ENCODE measurements at regions not wholly inside any gene's neighbourhood (a gene's known extent, or its start where the extent isn't known, plus 50 kb on each side); places are given as distances from the start of the nearest gene placed in this dataset.

- DNase-seq (ENCODE audit: low read depth): peak; percentile 13
- H3K4me3 ChIP-seq (ENCODE audit: low read depth, low read length): no peak overlapping the region
- TF ChIP-seq POLR2A (IDR thresholded peaks at IDR 0.05; ENCODE audit: extremely low read depth, insufficient read length): no peak
- TF ChIP-seq MYC (IDR thresholded peaks at IDR 0.05; ENCODE audit: low read depth, low read length): no peak
- TF ChIP-seq, protein P1, sequence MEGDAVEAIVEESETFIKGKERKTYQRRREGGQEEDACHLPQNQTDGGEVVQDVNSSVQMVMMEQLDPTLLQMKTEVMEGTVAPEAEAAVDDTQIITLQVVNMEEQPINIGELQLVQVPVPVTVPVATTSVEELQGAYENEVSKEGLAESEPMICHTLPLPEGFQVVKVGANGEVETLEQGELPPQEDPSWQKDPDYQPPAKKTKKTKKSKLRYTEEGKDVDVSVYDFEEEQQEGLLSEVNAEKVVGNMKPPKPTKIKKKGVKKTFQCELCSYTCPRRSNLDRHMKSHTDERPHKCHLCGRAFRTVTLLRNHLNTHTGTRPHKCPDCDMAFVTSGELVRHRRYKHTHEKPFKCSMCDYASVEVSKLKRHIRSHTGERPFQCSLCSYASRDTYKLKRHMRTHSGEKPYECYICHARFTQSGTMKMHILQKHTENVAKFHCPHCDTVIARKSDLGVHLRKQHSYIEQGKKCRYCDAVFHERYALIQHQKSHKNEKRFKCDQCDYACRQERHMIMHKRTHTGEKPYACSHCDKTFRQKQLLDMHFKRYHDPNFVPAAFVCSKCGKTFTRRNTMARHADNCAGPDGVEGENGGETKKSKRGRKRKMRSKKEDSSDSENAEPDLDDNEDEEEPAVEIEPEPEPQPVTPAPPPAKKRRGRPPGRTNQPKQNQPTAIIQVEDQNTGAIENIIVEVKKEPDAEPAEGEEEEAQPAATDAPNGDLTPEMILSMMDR (IDR thresholded peaks at IDR 0.05; ENCODE audit: low read depth, low read length): no peak
- TF ChIP-seq, protein P2, sequence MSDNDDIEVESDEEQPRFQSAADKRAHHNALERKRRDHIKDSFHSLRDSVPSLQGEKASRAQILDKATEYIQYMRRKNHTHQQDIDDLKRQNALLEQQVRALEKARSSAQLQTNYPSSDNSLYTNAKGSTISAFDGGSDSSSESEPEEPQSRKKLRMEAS (IDR thresholded peaks at IDR 0.05; ENCODE audit: low read depth, low read length): no peak
Observed at GRCh38 chr2:144133936-144134665, 385.8 kb downstream of the ZEB2 start.

DNA sequence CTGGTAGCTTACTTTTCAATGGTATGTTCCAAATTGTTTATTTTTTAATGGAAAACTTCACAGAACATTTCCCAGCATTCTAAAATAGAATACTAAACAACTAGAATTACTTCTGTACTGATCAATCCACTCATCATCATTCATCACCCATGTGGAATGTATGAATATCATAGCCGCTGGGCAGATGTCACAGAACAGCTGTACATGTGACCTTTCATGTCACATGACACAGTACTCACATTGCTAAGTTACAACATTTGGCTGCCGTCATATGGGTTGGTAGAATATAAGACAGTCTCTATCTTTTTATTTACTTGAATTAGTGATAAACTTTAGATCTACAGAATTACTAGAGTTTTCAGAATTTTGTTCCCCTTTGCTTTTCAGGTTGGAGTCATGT lies 387.6 kb downstream of the ZEB2 start:
- TF ChIP-seq POLR2A (IDR thresholded peaks at IDR 0.05; ENCODE audit: extremely low read depth, insufficient read length) (no peak), MYC (IDR thresholded peaks at IDR 0.05; ENCODE audit: low read depth, low read length) (no peak)
- TF ChIP-seq, protein P1 (IDR thresholded peaks at IDR 0.05; ENCODE audit: low read depth, low read length): no peak
- TF ChIP-seq, protein P2 (IDR thresholded peaks at IDR 0.05; ENCODE audit: low read depth, low read length): no peak
- no peak overlapping the region for H3K4me3 ChIP-seq (ENCODE audit: low read depth, low read length)
- no peak for DNase-seq (ENCODE audit: low read depth)

DNA sequence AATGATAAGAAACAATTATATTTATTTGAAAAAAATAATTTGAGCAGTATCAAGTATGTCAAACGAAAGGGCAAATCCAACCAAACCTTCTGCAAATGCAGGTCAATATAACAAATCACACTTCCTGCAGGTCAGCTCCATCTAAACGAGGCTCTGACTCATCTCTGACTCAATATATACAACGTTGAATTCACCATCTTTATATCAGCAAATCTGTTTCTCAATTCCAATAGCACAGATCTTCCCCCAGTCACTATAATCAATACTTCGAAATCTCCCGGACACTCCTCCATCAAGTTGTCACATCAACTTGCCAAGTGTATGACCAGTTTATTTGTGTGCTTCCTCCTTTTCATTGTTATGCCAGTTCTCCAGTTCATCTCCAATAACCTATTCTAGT lies 388.9 kb downstream of the ZEB2 start:
- TF ChIP-seq POLR2A (IDR thresholded peaks at IDR 0.05; ENCODE audit: extremely low read depth, insufficient read length) (no peak), MYC (IDR thresholded peaks at IDR 0.05; ENCODE audit: low read depth, low read length) (no peak)
- TF ChIP-seq, protein P1 (IDR thresholded peaks at IDR 0.05; ENCODE audit: low read depth, low read length): no peak
- TF ChIP-seq, protein P2 (IDR thresholded peaks at IDR 0.05; ENCODE audit: low read depth, low read length): no peak
- peak; percentile 18 for DNase-seq (ENCODE audit: low read depth)

GRCh38 chr2:144130551-144130950 lies 389.4 kb downstream of the ZEB2 start:
- TF ChIP-seq POLR2A (IDR thresholded peaks at IDR 0.05; ENCODE audit: extremely low read depth, insufficient read length) (no peak), MYC (IDR thresholded peaks at IDR 0.05; ENCODE audit: low read depth, low read length) (no peak)
- TF ChIP-seq, protein P2 (IDR thresholded peaks at IDR 0.05; ENCODE audit: low read depth, low read length): no peak
- TF ChIP-seq, protein P1 (IDR thresholded peaks at IDR 0.05; ENCODE audit: low read depth, low read length): no peak
- H3K4me3 ChIP-seq (ENCODE audit: low read depth, low read length): no peak overlapping the region
- DNase-seq (ENCODE audit: low read depth): no peak

More for the DNA sequence above, 388.9 kb downstream of the ZEB2 start:
- H3K4me3 ChIP-seq (ENCODE audit: low read depth, low read length): no peak overlapping the region

GRCh38 chr2:144128130-144128746 lies 391.7 kb downstream of the ZEB2 start:
- no peak for TF ChIP-seq MYC (IDR thresholded peaks at IDR 0.05; ENCODE audit: low read depth, low read length)
- TF ChIP-seq POLR2A (IDR thresholded peaks at IDR 0.05; ENCODE audit: extremely low read depth, insufficient read length): no peak
- TF ChIP-seq, protein P1 (IDR thresholded peaks at IDR 0.05; ENCODE audit: low read depth, low read length): no peak
- TF ChIP-seq, protein P2 (IDR thresholded peaks at IDR 0.05; ENCODE audit: low read depth, low read length): no peak
- H3K4me3 ChIP-seq (ENCODE audit: low read depth, low read length): no peak overlapping the region
- no peak for DNase-seq (ENCODE audit: low read depth)
